ENCODE measurements at regions not wholly inside any gene's neighbourhood (a gene's known extent, or its start where the extent isn't known, plus 50 kb on each side); places are given as distances from the start of the nearest gene placed in this dataset.
A peak's percentile ranks its signal among the peaks of the same experiment; 100 is the strongest.

- no peak overlapping the region for H3K27ac ChIP-seq
- TF ChIP-seq ZFX (IDR thresholded peaks at IDR 0.05; ENCODE audit: borderline replicate concordance) (no peak), CTCF (IDR thresholded peaks at IDR 0.05) (no peak)
Observed at GRCh38 chr6:48670546-48670945, 559.5 kb upstream of the PTCHD4 start.

- no peak overlapping the region for H3K27ac ChIP-seq
- no peak for TF ChIP-seq CTCF (IDR thresholded peaks at IDR 0.05)
- TF ChIP-seq ZFX (IDR thresholded peaks at IDR 0.05; ENCODE audit: borderline replicate concordance) = no peak
Observed at GRCh38 chr6:48667797-48668196, 556.8 kb upstream of the PTCHD4 start.

- no peak overlapping the region for H3K27ac ChIP-seq
- TF ChIP-seq CTCF (IDR thresholded peaks at IDR 0.05) (no peak), ZFX (IDR thresholded peaks at IDR 0.05; ENCODE audit: borderline replicate concordance) (no peak)
Observed at GRCh38 chr6:48664826-48665225, 553.8 kb upstream of the PTCHD4 start.

GRCh38 chr6:48658915-48659314 is 547.9 kb upstream of the PTCHD4 start:
- no peak overlapping the region for H3K27ac ChIP-seq
- TF ChIP-seq ZFX (IDR thresholded peaks at IDR 0.05; ENCODE audit: borderline replicate concordance) (no peak), CTCF (IDR thresholded peaks at IDR 0.05) (no peak)

GRCh38 chr6:48641544-48641943 is 530.5 kb upstream of the PTCHD4 start:
- TF ChIP-seq CTCF (IDR thresholded peaks at IDR 0.05) (no peak), ZFX (IDR thresholded peaks at IDR 0.05; ENCODE audit: borderline replicate concordance) (no peak)
- H3K27ac ChIP-seq = no peak overlapping the region

- peak overlapping the region; percentile 71 for H3K27ac ChIP-seq
Observed at GRCh38 chr6:48638796-48639195, 527.8 kb upstream of the PTCHD4 start.

- no peak overlapping the region for H3K27ac ChIP-seq
- no peak for TF ChIP-seq CTCF (IDR thresholded peaks at IDR 0.05)
- TF ChIP-seq ZFX (IDR thresholded peaks at IDR 0.05; ENCODE audit: borderline replicate concordance) = no peak
Observed at GRCh38 chr6:48630511-48630910, 519.5 kb upstream of the PTCHD4 start.

GRCh38 chr6:48628316-48628715 is 517.3 kb upstream of the PTCHD4 start:
- TF ChIP-seq CTCF (IDR thresholded peaks at IDR 0.05) (no peak), ZFX (IDR thresholded peaks at IDR 0.05; ENCODE audit: borderline replicate concordance) (no peak)

More at GRCh38 chr6:48628316-48628715, 517.3 kb upstream of the PTCHD4 start:
- no peak overlapping the region for H3K27ac ChIP-seq
